ENCODE measurements at regions not wholly inside any gene's neighbourhood (a gene's known extent, or its start where the extent isn't known, plus 50 kb on each side); places are given as distances from the start of the nearest gene placed in this dataset.

DNA sequence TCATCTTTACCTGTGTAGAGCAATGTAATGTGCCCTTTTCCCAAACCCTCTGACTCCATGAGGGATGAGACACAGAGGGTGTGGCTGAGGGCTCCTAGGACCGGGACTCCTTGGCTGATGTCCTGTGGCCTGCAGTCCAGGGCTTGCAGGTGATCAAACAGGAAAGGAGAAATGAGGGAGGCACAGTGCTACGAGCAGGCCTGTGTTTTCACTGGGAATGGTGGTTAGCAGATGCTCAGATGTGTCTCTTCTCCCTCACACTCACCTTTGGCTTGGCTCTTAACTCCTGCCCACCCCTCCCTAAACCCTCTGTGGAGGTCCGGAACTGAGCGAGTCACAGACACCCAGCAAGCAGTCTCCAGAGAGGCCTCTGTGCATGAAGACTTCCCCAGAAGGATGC lies 254.4 kb downstream of the DAD1 start:
- POLR2A ChIA-PET (ENCODE audit: unreplicated experiment) = interaction anchor here (0.7 kb wide), 1 partner anchor 71 kb away, joined by 3 read pairs; no protein-coding TSS in a partner anchor
- H3K4me2 ChIP-seq = peak overlapping the region; percentile 48

DNA sequence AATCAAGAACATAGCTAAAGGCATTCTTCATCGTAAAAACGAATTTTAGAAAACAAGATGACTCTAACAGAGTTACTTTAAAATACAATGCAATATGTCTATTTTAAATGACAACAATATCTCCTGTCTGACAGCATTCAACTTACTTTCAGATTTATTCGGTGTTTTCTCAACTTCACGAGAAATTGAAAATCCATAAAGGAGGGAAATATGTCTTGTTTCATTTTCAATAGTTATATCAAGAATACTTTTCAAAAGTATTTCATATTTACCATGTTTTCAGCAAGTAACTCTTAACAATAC lies 254.8 kb downstream of the DAD1 start:
- H3K4me1 ChIP-seq (replicated peaks; ENCODE audit: insufficient read depth) = peaks cover 25% of the 10 kb centered on the region
- DNase-seq = no peak
- H3K9me3 ChIP-seq (ENCODE audit: insufficient read depth, low read depth) = peaks cover 8% of the 10 kb centered on the region
- no peak overlapping the region for H2AFZ ChIP-seq
- H3F3A ChIP-seq (ENCODE audit: insufficient read depth, low read depth) = peaks cover 12% of the 10 kb centered on the region; the same call in 1 of the 2 replicates
- no peaks in the 10 kb centered on the region for H3K9me2 ChIP-seq (ENCODE audit: insufficient read depth)
- intact Hi-C loops (cut with micrococcal nuclease; ENCODE audit: unreplicated experiment) = no loop called here
- TF ChIP-seq, protein P1, sequence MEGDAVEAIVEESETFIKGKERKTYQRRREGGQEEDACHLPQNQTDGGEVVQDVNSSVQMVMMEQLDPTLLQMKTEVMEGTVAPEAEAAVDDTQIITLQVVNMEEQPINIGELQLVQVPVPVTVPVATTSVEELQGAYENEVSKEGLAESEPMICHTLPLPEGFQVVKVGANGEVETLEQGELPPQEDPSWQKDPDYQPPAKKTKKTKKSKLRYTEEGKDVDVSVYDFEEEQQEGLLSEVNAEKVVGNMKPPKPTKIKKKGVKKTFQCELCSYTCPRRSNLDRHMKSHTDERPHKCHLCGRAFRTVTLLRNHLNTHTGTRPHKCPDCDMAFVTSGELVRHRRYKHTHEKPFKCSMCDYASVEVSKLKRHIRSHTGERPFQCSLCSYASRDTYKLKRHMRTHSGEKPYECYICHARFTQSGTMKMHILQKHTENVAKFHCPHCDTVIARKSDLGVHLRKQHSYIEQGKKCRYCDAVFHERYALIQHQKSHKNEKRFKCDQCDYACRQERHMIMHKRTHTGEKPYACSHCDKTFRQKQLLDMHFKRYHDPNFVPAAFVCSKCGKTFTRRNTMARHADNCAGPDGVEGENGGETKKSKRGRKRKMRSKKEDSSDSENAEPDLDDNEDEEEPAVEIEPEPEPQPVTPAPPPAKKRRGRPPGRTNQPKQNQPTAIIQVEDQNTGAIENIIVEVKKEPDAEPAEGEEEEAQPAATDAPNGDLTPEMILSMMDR (conservative IDR thresholded peaks at IDR 0.05) = no peak
- no peak for TF ChIP-seq EZH2 (IDR thresholded peaks at IDR 0.05; ENCODE audit: low read depth)
- peak overlapping the region; percentile 48 for H3K4me2 ChIP-seq
- ChIA-PET CTCF (interaction anchor here (0.6 to 0.9 kb wide), 2 partner anchors 8 to 1588 kb away, joined by 3 to 6 read pairs; no protein-coding TSS in a partner anchor), POLR2A (ENCODE audit: unreplicated experiment) (no interaction called here)
- BruUV-seq (replicated peaks) = no TSS peak
- H4K20me1 ChIP-seq (ENCODE audit: insufficient read depth) = no peaks in the 10 kb centered on the region
- no peaks in the 10 kb centered on the region for H3K79me2 ChIP-seq (ENCODE audit: low read depth)
- H3K36me3 ChIP-seq (ENCODE audit: low read depth) = no peaks in the 10 kb centered on the region
- no peak overlapping the region for H3K4me3 ChIP-seq
- no peaks in the 10 kb centered on the region for H3K27me3 ChIP-seq (ENCODE audit: insufficient read depth, low read depth)
- H3K27ac ChIP-seq = 0 out of 2 replicates have a peak overlapping the region, but pooled peaks have one; percentile 7

More for the DNA sequence above, 254.4 kb downstream of the DAD1 start:
- CTCF ChIA-PET = interaction anchor here (0.9 kb wide), 1 partner anchor 9 kb away, joined by 3 read pairs; no protein-coding TSS in a partner anchor
- no peaks in the 10 kb centered on the region for H3K27me3 ChIP-seq (ENCODE audit: insufficient read depth, low read depth)
- BruUV-seq (replicated peaks) = no TSS peak
- H3K27ac ChIP-seq = 0 out of 2 replicates have a peak overlapping the region, but pooled peaks have one; percentile 7
- H3K4me3 ChIP-seq = no peak overlapping the region
- no peaks in the 10 kb centered on the region for H3K36me3 ChIP-seq (ENCODE audit: low read depth)
- H3K4me1 ChIP-seq (replicated peaks; ENCODE audit: insufficient read depth) = peaks cover 25% of the 10 kb centered on the region
- peaks cover 5% of the 10 kb centered on the region for H3K9me3 ChIP-seq (ENCODE audit: insufficient read depth, low read depth)
- H3F3A ChIP-seq (ENCODE audit: insufficient read depth, low read depth) = peaks cover 12% of the 10 kb centered on the region; the same call in 1 of the 2 replicates
- H4K20me1 ChIP-seq (ENCODE audit: insufficient read depth) = no peaks in the 10 kb centered on the region
- TF ChIP-seq EZH2 (IDR thresholded peaks at IDR 0.05; ENCODE audit: low read depth) = no peak
- TF ChIP-seq, protein P1 (conservative IDR thresholded peaks at IDR 0.05) = no peak
- H3K79me2 ChIP-seq (ENCODE audit: low read depth) = no peaks in the 10 kb centered on the region
- no peak overlapping the region for H2AFZ ChIP-seq
- H3K9me2 ChIP-seq (ENCODE audit: insufficient read depth) = no peaks in the 10 kb centered on the region
- intact Hi-C loops (cut with micrococcal nuclease; ENCODE audit: unreplicated experiment) = no loop called here
- DNase-seq = no peak

DNA sequence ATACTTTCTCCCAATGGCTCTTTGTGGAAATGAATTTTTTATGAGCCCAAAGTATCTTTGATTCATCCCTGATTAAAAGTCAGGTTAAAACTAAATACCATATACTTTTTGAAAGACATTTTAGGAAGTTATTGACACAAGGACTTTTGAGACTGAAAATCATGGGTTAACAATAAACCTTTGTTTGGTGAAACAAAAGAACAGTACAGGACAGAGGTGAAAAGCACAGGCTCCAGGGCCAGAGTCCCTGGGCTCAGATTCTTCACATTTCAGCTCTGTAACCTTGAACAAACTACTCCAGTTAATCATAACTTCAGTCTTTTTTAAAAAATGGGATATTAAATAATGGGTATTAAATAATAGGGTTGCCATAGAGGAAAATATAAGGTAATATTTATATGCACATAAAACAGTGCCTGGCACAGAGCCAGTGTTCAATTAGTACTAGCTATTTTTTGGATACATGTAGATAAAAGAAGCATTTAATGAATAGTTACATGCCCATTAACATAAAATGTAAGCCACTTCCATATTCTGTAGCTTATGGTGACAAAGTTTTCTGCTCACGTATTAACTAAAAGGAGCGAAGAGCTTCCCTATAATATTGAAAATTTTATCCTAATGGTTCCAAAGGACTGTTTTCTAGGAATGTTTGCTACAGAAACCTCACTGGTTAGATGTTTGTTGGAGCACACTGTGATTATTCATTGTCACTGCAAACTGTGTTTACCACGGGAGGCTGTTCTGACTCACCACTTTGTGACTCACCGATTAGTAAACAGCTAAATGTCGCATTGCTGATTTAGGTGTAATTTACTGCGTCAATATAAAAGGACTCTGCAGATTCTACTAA lies 255.4 kb downstream of the DAD1 start:
- Histone ChIP-seq H3K4me3 (no peak overlapping the region), H3K9me2 (ENCODE audit: insufficient read depth) (no peaks in the 10 kb centered on the region), H2AFZ (no peak overlapping the region), H3K27me3 (ENCODE audit: insufficient read depth, low read depth) (no peaks in the 10 kb centered on the region), H3K79me2 (ENCODE audit: low read depth) (no peaks in the 10 kb centered on the region), H3K9me3 (ENCODE audit: insufficient read depth, low read depth) (peaks cover 8% of the 10 kb centered on the region), H3K36me3 (ENCODE audit: low read depth) (no peaks in the 10 kb centered on the region), H4K20me1 (ENCODE audit: insufficient read depth) (no peaks in the 10 kb centered on the region), H3K4me2 (peak overlapping the region; percentile 59), H3K4me1 (replicated peaks; ENCODE audit: insufficient read depth) (peaks cover 25% of the 10 kb centered on the region), H3F3A (ENCODE audit: insufficient read depth, low read depth) (peaks cover 12% of the 10 kb centered on the region; the same call in 1 of the 2 replicates), H3K27ac (peak overlapping the region; percentile 31; the same call in 1 of the 2 replicates)
- no TSS peak for BruUV-seq (replicated peaks)
- POLR2A ChIA-PET (ENCODE audit: unreplicated experiment) = interaction anchor here (0.7 kb wide), 1 partner anchor 317 kb away, joined by 4 read pairs; no protein-coding TSS in a partner anchor
- DNase-seq = peak in 1 of 2 experiments; percentile 87
- intact Hi-C loops (cut with micrococcal nuclease; ENCODE audit: unreplicated experiment) = no loop called here
- TF ChIP-seq, protein P1 (conservative IDR thresholded peaks at IDR 0.05) = no peak
- no peak for TF ChIP-seq EZH2 (IDR thresholded peaks at IDR 0.05; ENCODE audit: low read depth)
- CTCF ChIA-PET = interaction anchor here (0.6 to 0.9 kb wide), 3 partner anchors 8 to 1588 kb away, joined by 3 to 6 read pairs (median 4); no protein-coding TSS in a partner anchor

All from PC-9 (cell line).